ENCODE measurements at regions not wholly inside any gene's neighbourhood (a gene's known extent, or its start where the extent isn't known, plus 50 kb on each side); places are given as distances from the start of the nearest gene placed in this dataset.

DNA sequence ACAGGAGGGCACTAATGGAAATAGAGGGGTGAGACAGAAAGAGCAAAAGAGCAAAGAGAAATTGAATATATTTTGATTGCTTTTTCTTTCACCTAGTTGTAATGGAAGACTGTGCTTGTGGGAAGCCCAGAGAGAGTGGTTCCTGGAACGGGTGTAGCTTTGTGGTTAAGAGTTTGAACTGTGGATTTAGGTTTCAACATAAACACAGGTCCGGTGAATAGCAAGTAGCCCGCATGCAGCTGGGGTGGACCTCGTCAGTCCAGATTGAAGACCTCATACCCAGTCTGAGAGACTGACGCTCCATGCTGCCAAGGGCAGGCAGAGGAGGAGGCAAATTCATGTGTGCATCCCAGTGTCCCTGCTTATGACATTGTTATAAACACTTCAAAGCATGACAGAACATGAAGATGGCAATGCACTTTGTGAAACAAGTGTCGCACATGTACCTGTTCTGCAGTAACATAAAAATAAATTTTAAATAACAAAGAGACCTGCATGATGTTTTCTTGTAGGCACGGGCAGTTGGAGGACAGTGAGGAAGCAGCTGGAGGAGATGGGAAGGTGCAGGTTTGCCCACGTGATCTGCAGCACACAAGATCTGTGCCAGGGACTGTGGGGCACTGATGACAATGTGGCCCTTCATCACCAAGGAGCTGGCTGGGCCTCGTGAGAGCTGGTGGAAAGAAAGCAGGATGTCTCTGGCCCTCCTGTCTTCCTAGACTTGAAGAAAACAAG, 220.5 kb upstream of the SSTR4 start (continued):
- TF ChIP-seq, protein P1, sequence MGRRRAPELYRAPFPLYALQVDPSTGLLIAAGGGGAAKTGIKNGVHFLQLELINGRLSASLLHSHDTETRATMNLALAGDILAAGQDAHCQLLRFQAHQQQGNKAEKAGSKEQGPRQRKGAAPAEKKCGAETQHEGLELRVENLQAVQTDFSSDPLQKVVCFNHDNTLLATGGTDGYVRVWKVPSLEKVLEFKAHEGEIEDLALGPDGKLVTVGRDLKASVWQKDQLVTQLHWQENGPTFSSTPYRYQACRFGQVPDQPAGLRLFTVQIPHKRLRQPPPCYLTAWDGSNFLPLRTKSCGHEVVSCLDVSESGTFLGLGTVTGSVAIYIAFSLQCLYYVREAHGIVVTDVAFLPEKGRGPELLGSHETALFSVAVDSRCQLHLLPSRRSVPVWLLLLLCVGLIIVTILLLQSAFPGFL (CRISPR knock-in tag; IDR thresholded peaks at IDR 0.05): no peak

GRCh38 chr20:22815206-22815551, 219.9 kb upstream of the SSTR4 start:
- POLR2A ChIA-PET: no interaction called here
- CTCF ChIA-PET (ENCODE audit: low intra/inter-chr PET ratio): no interaction called here
- DNase-seq (ENCODE audit: extremely low read depth in 1 of 4, low spot score in 3 of 4) (no peak), ATAC-seq (no peak; the same call in 2 of the 3 replicates), FAIRE-seq (no peak)
- no peaks in the 10 kb centered on the region for H3K4me1 ChIP-seq (replicated peaks in 1 of 2; ENCODE audit: control insufficient read depth in 2 of 2, insufficient read depth in 2 of 2, low read length in 2 of 2)
- no peak overlapping the region for H3K27ac ChIP-seq (ENCODE audit: extremely low read depth, low read depth, low read length)
- no peak overlapping the region for H3K4me2 ChIP-seq (ENCODE audit: insufficient read depth, low read length)
- no TSS peak for BruUV-seq (replicated peaks)
- H3K9ac ChIP-seq (ENCODE audit: insufficient read depth in 1 of 2, low read depth in 2 of 2, low read length in 2 of 2): no peak overlapping the region
- peaks cover 0 to 11% of the 10 kb centered on the region in 2 experiments; a peak in 3 of 5 replicates for H3K27me3 ChIP-seq (ENCODE audit: control insufficient read depth in 2 of 2, insufficient read depth in 2 of 2, low read length in 2 of 2)
- 0% methylated on average over 5 of the region's 5 CpGs for WGBS (ENCODE audit: insufficient coverage, low coverage, missing lambda C conversion rate)
- H4K20me1 ChIP-seq (replicated peaks; ENCODE audit: control insufficient read depth, insufficient read depth, low read length): no peaks in the 10 kb centered on the region
- no peaks in the 10 kb centered on the region for H3K9me3 ChIP-seq (replicated peaks; ENCODE audit: control insufficient read depth, insufficient read depth, low read depth, low read length)
- no peaks in the 10 kb centered on the region for H3K9me1 ChIP-seq (ENCODE audit: control insufficient read depth, insufficient read depth, low read length)
- no peaks in the 10 kb centered on the region for H3K79me2 ChIP-seq (ENCODE audit: control insufficient read depth, insufficient read depth, low read length)
- H3K4me3 ChIP-seq: no peak overlapping the region
- TF ChIP-seq, protein P2, sequence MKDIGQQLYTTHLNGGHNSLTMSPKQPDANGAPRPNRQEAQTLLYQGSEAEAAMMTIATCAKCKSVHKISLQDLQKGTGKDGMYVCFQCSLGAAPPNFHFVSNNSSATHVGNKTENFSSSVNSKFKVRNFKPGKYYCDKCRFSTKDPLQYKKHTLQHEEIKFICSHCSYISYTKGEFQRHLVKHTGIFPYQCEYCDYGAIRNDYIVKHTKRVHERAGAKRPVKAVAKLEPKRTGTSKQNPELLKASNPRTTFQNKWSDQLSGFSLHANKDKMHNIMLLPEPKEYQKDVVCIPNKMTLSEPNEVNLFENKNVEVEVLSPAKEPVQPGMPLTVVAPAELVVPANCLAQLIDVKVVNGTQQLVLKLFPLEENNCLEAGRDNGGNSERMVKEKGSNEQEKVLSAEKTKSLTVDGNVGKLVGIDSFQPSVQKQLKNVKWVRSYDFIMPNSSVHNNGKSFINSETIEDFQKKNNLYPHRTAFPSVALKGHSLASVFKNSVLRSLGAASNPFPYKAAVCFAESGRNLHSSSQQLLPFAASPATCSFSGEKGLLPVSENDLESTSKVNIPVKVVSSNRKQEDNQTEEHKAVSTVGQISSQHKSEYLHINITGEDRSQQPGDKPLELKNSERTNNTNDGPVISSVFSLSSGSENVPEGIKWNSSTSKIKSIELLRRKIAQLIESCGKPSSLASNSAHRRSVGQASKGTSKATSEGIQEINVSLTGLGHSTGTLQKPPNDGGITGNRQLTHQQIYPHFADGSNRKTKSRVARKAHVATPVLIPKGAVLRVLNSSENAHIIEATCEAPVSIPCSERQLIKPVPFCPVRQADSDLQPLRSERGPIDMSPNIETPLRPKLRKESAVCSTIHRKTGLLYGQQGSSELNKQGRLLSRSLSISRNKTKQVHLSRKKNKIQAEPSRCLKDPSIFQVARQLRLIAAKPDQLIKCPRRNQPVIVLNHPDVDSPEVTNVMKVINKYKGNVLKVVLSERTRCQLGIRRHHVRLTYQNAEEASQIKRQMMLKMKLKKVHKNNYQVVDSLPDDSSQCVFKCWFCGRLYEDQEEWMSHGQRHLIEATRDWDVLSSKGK (CRISPR knock-in tag; IDR thresholded peaks at IDR 0.05): no peak
- TF ChIP-seq FUS (optimal IDR thresholded peaks at IDR 0.05; ENCODE audit: low read depth, low read length) (no peak), TCF7 (IDR thresholded peaks at IDR 0.05; ENCODE audit: borderline replicate concordance) (no peak), UBTF (IDR thresholded peaks at IDR 0.05; ENCODE audit: borderline replicate concordance in 1 of 2, low read depth in 2 of 2, low read length in 2 of 2) (no peak), SNRNP70 (optimal IDR thresholded peaks at IDR 0.05; ENCODE audit: low read depth, low read length) (no peak), HNRNPH1 (optimal IDR thresholded peaks at IDR 0.05; ENCODE audit: low read depth, low read length) (no peak), ZNF561 (CRISPR knock-in tag; conservative IDR thresholded peaks at IDR 0.05) (no peak)
- TF ChIP-seq, protein P3, sequence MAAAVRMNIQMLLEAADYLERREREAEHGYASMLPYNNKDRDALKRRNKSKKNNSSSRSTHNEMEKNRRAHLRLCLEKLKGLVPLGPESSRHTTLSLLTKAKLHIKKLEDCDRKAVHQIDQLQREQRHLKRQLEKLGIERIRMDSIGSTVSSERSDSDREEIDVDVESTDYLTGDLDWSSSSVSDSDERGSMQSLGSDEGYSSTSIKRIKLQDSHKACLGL (CRISPR knock-in tag; IDR thresholded peaks at IDR 0.05; ENCODE audit: borderline replicate concordance, poor library complexity, severe bottlenecking): no peak
- no peak overlapping the region for H2AFZ ChIP-seq (ENCODE audit: low read depth, low read length)
- no peaks in the 10 kb centered on the region for H3K36me3 ChIP-seq (ENCODE audit: control insufficient read depth, insufficient read depth, low read length)
- intact Hi-C loops (cut with micrococcal nuclease) (no loop called here), in situ Hi-C loops (cut with MboI) (no loop called here)

All from K562 (cell line).